NCI-H69 (cell line): ENCODE measurements at regions not wholly inside any gene's neighbourhood (a gene's known extent, or its start where the extent isn't known, plus 50 kb on each side); places are given as distances from the start of the nearest gene placed in this dataset.

ENCODE experiments used
- DNase-seq: peaks from one replicate; lab custom pipeline; 2025; lab: John Stamatoyannopoulos, UW

DNA sequence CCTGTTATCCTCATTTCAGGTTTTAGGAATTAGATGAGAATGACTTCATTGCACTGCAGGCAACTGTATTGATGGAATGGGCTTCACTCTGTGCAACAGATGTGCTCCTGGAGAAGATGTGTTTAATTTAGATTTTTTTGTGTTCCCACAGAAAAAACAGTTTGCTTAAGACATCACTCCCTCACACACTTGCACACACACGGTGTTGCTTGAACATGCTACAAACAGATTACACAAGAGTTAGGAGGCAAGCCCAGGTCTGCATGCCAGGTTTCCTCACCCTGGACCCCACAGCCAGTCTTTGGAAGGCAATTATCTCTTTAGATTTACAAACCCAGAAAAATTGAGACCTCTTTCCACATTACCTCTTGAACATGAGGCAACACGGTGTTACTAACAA lies 93.7 kb upstream of the KLHL29 start:
- DNase-seq: peak; percentile 73

DNA sequence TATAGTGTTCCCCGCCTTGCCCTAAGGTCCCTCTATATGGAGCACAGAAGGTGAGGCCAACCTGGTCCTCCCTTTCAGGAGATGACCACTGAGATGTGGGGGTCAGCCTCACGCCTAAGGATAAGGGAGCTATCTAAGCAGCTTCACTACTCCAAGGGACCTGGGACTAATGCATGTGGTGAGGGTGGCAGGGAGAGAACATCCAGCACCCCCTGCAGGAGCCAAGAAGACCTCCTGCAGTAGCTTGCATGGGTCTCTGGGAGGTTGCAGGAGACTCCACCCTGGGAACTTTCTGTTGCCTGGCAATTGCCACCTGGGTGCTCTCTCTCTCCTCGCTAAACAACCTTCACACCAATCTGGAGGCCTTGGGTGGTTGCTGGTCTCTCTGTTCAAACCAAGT lies 93.0 kb upstream of the KLHL29 start:
- DNase-seq: no peak

DNA sequence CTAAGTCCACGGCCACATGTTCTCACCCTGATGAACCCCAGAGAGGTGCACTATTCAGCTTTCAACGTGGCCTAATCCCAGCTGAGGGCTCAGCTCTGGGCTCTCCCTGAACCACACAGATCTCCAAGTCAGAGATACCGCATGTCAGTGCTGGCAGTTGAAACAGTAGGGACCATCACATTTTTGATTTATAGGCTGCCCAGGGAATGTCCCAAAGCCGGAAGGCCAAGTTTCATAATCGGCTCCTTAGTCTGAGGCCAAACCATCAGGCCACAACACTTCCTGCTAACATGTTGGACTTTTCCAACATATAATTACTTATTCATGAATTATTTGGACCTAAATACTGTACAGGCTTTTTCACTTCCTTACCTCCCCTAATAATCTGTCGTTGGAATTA lies 91.9 kb upstream of the KLHL29 start:
- DNase-seq: no peak

DNA sequence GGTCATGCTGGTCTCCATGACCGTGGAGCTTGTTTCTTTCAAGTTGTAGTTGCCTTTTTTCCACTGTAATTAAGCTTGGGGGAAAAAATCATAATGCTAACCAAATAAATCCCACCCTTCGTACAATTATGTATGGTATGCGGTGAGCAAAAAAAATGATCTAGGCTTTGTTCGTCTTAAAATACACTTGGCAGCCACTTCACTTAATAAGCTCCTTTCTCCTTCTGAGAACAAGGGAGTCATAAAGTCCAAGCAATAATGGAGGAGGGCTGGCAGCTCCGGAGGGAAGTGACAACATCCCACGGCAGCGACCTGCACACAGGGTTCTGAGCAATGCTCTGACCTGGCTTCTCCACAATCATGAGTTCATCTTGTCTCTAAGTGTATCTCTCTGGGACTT lies 91.2 kb upstream of the KLHL29 start:
- no peak for DNase-seq

DNA sequence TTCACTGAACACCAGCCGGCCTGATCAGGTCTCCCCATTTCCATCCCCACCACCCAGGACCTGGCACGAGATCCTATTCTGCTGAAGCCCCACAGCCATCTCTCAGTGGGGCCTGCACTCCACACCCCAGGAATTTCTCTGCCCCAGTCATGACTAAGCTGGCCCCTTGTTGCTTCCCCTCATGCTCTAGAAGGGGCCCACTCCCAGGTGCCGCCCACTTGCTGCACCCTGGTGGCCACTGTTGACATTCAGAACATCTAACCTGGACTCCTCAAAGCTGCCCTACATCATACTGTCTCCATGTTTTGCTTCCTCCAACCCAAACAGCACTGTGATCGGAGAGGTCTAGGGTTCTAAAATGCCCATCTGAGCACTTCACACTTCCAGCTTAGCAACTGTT lies 90.7 kb upstream of the KLHL29 start:
- no peak for DNase-seq

- DNase-seq: no peak
Observed at GRCh38 chr2:23296691-23297090, 88.3 kb upstream of the KLHL29 start.

DNA sequence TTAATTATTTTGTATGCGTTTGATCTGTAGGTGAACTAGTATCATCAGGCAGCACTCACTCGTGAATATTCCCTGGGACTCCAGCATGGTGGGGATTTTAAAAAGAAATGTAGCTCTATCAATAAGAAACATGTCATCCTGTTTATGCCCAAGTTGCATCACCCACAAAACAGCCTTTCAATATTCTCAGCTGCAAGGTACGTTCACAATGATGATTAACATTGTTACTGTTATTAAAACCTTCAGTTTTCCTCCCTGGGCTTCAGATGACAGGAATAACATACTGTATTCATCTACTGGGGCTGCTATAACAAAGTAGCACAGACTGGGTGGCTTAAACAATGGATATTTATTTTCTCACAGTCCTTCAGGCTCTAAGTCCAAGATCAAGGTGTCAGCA lies 87.9 kb upstream of the KLHL29 start:
- DNase-seq: no peak

DNA sequence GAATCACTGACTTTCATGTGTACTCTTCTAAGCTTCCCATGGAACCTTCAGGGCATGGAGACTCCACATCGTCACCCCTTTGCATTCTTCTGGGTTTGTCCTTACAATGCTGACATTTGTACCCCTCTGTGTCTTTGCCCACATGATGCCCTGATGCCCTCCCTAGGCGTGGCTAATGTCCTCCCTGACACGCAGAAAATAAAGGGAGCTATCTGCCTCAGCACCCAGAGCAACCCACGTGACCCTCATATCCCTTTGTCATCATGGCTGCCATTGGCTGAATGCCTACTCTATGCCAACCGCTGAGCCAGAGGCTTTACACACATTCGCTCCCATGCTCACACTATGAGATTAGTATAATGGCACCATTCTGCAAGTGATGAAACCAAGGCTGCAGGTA lies 86.4 kb upstream of the KLHL29 start:
- no peak for DNase-seq

DNA sequence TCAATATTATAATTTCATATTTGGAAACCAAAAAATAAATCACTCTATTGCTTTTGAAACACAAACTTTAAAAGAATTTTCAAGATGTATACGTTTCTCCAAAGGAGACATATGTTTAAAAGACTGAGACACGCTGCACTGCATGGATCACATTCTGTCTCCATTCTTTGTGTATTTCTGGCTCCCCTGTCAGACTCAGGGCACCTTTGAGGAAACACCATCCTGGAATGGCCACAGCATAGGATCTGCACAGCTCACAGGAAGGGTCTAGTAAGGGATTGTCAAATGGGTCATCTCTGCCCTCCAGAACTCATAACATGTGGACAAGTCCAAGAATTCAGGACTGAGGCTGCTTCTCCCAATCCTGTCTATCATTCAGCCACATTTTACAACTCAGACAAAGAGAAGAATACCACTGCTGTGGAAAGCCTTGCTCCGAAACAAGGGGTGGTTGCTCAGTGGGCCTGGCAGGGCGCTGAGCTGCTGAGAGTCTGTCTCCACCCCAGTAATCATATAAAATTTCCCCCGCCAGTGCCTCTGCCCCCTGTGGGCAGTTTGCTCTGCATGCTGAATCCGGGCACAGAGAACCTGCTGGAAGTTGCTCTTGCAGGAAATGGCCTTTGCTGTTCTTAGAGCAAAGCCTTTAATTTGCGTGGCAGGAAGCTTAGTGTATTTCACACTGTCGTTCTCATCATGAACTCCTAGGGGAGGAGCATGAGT lies 85.3 kb upstream of the KLHL29 start:
- DNase-seq: peak; percentile 54

DNA sequence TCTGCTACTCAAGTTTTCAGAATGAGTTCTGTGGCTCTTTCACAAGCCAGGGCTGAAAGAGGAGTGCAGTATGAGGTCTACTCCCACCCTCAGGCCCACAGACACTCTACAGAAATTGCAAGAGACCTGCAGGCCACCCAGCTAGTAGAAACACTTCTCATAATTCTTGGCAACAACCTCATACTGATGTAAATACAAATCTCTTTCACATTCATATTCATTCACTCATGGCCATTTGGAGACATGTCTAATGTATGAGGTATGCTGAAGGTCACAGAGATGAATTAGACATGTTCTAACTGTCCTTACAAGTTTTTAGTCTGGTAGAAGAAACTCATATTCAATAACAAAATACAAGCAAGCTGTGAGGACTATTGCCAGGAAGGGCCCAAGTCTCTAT lies 83.8 kb upstream of the KLHL29 start:
- no peak for DNase-seq

DNA sequence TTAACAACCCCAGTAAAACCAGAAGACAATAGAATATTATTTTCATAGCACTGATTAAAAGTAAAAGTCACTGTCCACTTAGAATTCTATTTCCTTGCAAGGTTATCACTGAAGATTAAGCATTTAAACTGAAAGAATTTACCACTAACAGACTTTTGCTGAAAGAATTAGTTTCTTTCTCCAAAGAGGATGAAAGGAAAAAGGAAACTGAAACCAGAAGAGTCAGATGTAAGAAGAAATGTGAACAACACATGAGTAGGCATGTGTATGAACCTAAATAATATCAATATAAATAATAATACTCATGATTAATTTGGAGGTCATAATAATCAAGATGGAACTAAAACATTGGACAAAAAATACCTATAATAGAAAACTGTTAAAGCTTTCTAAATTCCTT lies 82.4 kb upstream of the KLHL29 start:
- DNase-seq: no peak

DNA sequence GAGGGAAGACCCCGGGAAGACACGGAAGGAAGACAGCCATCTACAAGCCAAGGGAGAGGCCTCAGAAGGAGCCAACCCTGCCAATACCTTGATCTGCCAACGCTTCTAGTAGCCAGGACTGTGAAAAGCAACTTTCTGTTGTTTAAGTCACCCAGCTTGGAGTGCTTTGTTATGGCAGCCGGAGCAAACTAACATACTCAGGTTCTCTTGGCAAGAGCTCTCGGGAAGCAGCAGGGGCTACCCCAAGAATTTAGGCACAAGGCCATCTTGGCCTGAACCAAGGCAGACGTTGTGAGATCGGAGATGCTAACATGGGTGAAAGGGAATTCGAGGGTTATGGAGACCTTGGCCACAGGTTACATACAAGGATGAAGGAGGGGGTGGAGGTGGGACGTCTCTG lies 78.6 kb upstream of the KLHL29 start:
- no peak for DNase-seq

DNA sequence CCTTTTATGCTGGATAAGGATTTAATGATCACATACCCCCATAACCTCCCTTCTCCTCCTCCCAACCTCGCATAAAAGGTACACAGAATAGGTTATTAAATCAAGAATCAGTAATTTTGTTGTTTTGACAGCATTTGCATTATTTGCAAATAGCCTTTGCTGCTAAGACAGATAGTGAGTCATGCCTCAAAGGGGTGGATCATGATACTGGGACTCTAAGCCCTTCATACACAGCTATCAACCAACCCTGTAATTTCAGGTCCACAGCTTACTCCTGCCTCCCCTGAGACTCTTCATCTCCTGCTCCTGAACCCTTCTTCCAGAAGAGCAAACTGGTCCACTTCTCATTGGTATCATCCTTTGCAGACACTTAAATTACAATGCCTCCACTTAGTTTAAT lies 73.8 kb upstream of the KLHL29 start:
- peak; percentile 53 for DNase-seq

- DNase-seq: peak; percentile 12
Observed at GRCh38 chr2:23312996-23313606, 71.9 kb upstream of the KLHL29 start.

- no peak for DNase-seq
Observed at GRCh38 chr2:23314687-23315086, 70.3 kb upstream of the KLHL29 start.

DNA sequence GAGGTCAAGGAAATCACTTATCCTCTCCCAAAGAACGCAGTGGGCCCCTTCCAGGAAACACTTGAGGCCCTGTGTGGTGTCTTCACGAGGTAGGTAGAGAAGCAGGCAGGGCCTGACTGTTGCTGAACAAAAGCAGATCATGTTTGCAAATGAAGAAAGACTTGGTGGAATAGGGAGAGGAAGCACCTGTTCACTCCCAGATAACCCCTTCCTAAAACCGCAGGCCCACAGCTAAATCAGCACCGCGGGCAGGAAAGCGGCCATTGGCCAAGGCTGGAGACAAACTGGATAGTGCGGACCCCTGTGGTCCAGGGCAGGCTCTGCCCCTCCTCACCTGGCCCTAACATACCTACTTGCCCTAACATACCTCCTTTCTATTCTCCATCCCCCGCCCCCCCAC lies 64.9 kb upstream of the KLHL29 start:
- no peak for DNase-seq

DNA sequence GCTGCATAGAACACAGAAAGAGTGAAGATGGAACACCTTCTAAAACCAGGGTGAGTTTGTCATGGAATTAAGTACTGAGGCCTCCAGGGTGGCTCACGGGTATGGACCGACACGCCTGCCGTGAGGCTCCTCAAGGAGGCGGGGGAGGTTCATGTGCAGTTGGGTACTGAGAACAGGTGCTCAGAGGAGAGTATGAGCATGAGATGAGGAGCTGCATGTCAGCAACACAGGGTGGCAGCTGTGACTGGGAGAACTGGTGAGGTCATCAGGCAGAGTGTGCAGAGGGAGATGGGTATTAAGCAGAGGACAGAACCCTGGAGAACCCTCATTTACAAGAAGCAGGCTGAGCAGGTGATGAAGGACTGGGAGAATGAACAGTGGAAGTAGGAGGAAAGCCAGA lies 63.2 kb upstream of the KLHL29 start:
- no peak for DNase-seq

DNA sequence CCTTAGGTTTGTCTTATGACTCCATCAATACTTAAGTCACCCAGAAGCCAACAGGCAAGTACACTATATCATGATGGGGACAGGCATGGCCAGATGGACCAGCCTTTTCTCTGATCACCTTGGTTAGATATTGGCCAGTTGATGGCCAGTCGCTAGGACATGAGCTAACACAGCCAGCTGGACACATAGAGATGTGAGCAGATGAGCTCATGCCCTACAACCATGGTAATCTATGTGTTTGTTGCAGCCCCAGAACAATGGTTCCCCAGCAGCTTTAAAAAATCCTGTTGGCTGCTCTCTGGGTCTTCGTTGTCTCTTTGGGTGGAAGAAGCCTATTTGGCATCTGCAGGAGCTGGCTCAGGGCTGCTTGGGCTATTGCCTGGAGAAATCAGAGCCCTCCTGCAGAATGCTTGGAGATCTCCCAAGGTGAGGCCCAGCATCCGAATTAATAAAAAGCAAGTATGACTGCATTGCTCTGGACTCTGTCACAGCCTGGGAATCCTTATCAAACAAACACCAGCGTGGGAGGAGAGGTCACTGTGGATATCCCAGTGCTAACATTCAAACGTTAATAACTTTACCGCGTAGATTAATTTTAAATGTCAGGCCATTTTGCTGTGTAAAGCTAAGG lies 62.3 kb upstream of the KLHL29 start:
- DNase-seq: no peak

GRCh38 chr2:23323198-23323916 lies 61.6 kb upstream of the KLHL29 start:
- DNase-seq: peak; percentile 52

- DNase-seq: peak; percentile 79
Observed at GRCh38 chr2:23323917-23324680, 60.9 kb upstream of the KLHL29 start.

GRCh38 chr2:23326330-23326729 lies 58.6 kb upstream of the KLHL29 start:
- DNase-seq: no peak

GRCh38 chr2:23327416-23327815 lies 57.6 kb upstream of the KLHL29 start:
- no peak for DNase-seq
